K562 (cell line): ENCODE measurements at regions not wholly inside any gene's neighbourhood (a gene's known extent, or its start where the extent isn't known, plus 50 kb on each side); places are given as distances from the start of the nearest gene placed in this dataset.
A peak's percentile ranks its signal among the peaks of the same experiment; 100 is the strongest.

ENCODE experiments used
- ATAC-seq: fragments of 200-7000 bp; cut with Tn5 transposase; 3 replicates; pipeline ENCODE4 v1.9.1; 2020; ENCODE audit warnings: moderate library complexity
- BruUV-seq: library from RNA; stranded (reverse); fragments of 400-500 nt; replicated peaks from 2 replicates; lab custom pipeline; 2021; lab: Mats Ljungman, UMichigan
- CTCF ChIA-PET: fragments of 300-600 bp; formaldehyde crosslinking; extraction: SDS; loops from one replicate; lab custom pipeline; 2021; ENCODE audit warnings: low intra/inter-chr PET ratio; lab: Yijun Ruan, JAX
- POLR2A ChIA-PET: fragments of 300-600, 350-650 bp; sonication (Branson Sonifier 250); formaldehyde crosslinking; extraction: SDS; loops from one replicate; lab custom pipeline; 2021; ENCODE audit warnings: antibody characterized with exemption, inconsistent platforms; lab: Yijun Ruan, JAX
- DNase-seq, 4 experiments: peaks; one replicate each; pipeline versions ENCODE4 v3.0.0 to v3.0.0-alpha.2; 2011 to 2018; ENCODE audit warnings: low spot score in 3 of 4, mixed read lengths in 3 of 4; ENCODE audit errors: extremely low read depth in 1 of 4
- FAIRE-seq: peaks from 2 replicates; lab custom pipeline; 2011; peaks lifted over from hg19 to GRCh38; lab: Jason Lieb, UNC
- H2AFZ ChIP-seq: 2 replicates; pipeline ENCODE4 v1.6.0; 2011; ENCODE audit warnings: low read depth, low read length, control low read depth, inconsistent platforms
- H3K27ac ChIP-seq: fragments of 200-600 bp; 3 replicates; pipeline ENCODE4 v1.8.0; 2011; ENCODE audit warnings: low read depth, mild to moderate bottlenecking, control low read depth, inconsistent platforms, low read length, moderate library complexity, mixed read lengths; ENCODE audit errors: extremely low read depth
- H3K27me3 ChIP-seq, 2 experiments: fragments of 300-600 bp in 1 of 2; 2 replicates in 1 of 2; 3 replicates in 1 of 2; pipeline versions ENCODE4 v1.6.0 to v1.8.0; 2011; ENCODE audit warnings: inconsistent platforms in 2 of 2, low read length in 2 of 2, mild to moderate bottlenecking in 1 of 2, mixed read lengths in 1 of 2, moderate library complexity in 1 of 2; ENCODE audit not compliant: control insufficient read depth in 2 of 2, insufficient read depth in 2 of 2
- H3K36me3 ChIP-seq: fragments of 300-600 bp; 3 replicates; pipeline ENCODE4 v1.8.0; 2011; ENCODE audit warnings: mild to moderate bottlenecking, low read length, inconsistent platforms; ENCODE audit not compliant: control insufficient read depth, insufficient read depth
- H3K4me1 ChIP-seq, 2 experiments: fragments of 200-600 bp in 1 of 2; replicated peaks in 1 of 2; 2 replicates in 1 of 2; 3 replicates in 1 of 2; pipeline versions ENCODE4 v1.5.1 to v1.8.0; 2011; ENCODE audit warnings: inconsistent platforms in 2 of 2, low read length in 2 of 2, mild to moderate bottlenecking in 1 of 2, mixed read lengths in 1 of 2, moderate library complexity in 1 of 2; ENCODE audit not compliant: control insufficient read depth in 2 of 2, insufficient read depth in 2 of 2
- H3K4me2 ChIP-seq: 2 replicates; pipeline ENCODE4 v1.6.1; 2011; ENCODE audit warnings: low read length, control low read depth, inconsistent platforms, mixed read lengths; ENCODE audit not compliant: insufficient read depth
- H3K4me3 ChIP-seq: fragments of 200-600 bp; sonication (generic), shearing (Covaris generic); 2 replicates; pipeline ENCODE4 v1.5.1; 2016; ENCODE audit warnings: control low read depth, inconsistent platforms
- H3K79me2 ChIP-seq: fragments of 200-600 bp; 3 replicates; pipeline ENCODE4 v1.8.0; 2011; ENCODE audit warnings: low read length, inconsistent platforms; ENCODE audit not compliant: control insufficient read depth, insufficient read depth
- H3K9ac ChIP-seq, 2 experiments: 2 replicates each; pipeline versions ENCODE4 v1.6.0 to v1.6.1; 2011; ENCODE audit warnings: low read depth in 2 of 2, low read length in 2 of 2, control low read depth in 1 of 2, inconsistent platforms in 1 of 2, mild to moderate bottlenecking in 1 of 2, mixed read lengths in 1 of 2; ENCODE audit not compliant: insufficient read depth in 1 of 2
- H3K9me1 ChIP-seq: one replicate; pipeline ENCODE4 v1.6.0; 2011; ENCODE audit warnings: inconsistent platforms, mild to moderate bottlenecking, low read length, moderate library complexity; ENCODE audit not compliant: control insufficient read depth, insufficient read depth
- H3K9me3 ChIP-seq: replicated peaks from 2 replicates; pipeline ENCODE4 v1.5.1; 2011; ENCODE audit warnings: low read depth, low read length, inconsistent platforms; ENCODE audit not compliant: control insufficient read depth, insufficient read depth
- H4K20me1 ChIP-seq: replicated peaks from 2 replicates; pipeline ENCODE4 v1.6.1; 2011; ENCODE audit warnings: low read length, inconsistent platforms, mixed read lengths; ENCODE audit not compliant: control insufficient read depth, insufficient read depth
- CBX3 ChIP-seq, 2 experiments: IDR thresholded peaks; 1 replicate in 1 of 2; 2 replicates in 1 of 2; pipeline ENCODE4 v1.6.1; 2012; ENCODE audit warnings: inconsistent platforms in 2 of 2, low read length in 2 of 2, borderline replicate concordance in 1 of 2, control low read depth in 1 of 2
- CEBPB ChIP-seq: fragments of 450-650 bp; IDR thresholded peaks from 2 replicates; pipeline ENCODE4 v1.6.1; 2016; ENCODE audit warnings: missing genetic modification characterization, missing compliant biosample characterization
- CEBPG ChIP-seq, 3 experiments: fragments of 200-800 bp in 1 of 3; sonication (Bioruptor generic) in 1 of 3; sonication (generic) in 1 of 3; formaldehyde crosslinking in 1 of 3; IDR thresholded peaks in 2 of 3; conservative IDR thresholded peaks in 1 of 3; 2 replicates each; pipeline versions ENCODE4 v1.6.1 to v1.8.0; 2016 to 2022; ENCODE audit warnings: missing compliant biosample characterization in 2 of 3, missing genetic modification characterization in 2 of 3, mild to moderate bottlenecking in 1 of 3, missing genetic modification reagents in 1 of 3
- CREB1 ChIP-seq, 2 experiments: sonication (generic) in 1 of 2; formaldehyde crosslinking in 1 of 2; IDR thresholded peaks; 2 replicates each; pipeline versions ENCODE4 v1.6.1 to v1.8.0; 2012 to 2022; ENCODE audit warnings: inconsistent platforms in 1 of 2, mild to moderate bottlenecking in 1 of 2, missing genetic modification reagents in 1 of 2, moderate library complexity in 1 of 2
- EZH2 ChIP-seq: IDR thresholded peaks from 2 replicates; pipeline ENCODE4 v1.6.1; 2012; ENCODE audit warnings: low read depth, mild to moderate bottlenecking, inconsistent platforms, low read length, borderline replicate concordance
- KAT8 ChIP-seq: fragments of 450-650 bp; IDR thresholded peaks from 2 replicates; pipeline ENCODE4 v1.6.1; 2016; ENCODE audit warnings: low read depth, mild to moderate bottlenecking
- KHSRP ChIP-seq: fragments of 450-650 bp; IDR thresholded peaks from 2 replicates; pipeline ENCODE4 v1.6.1; 2017
- MNT ChIP-seq, 2 experiments: fragments of 450-650 bp; conservative IDR thresholded peaks; 2 replicates each; pipeline ENCODE4 v1.6.1; 2017; ENCODE audit warnings: mild to moderate bottlenecking in 2 of 2, moderate library complexity in 2 of 2
- NCOA2 ChIP-seq, 2 experiments: fragments of 450-650 bp; IDR thresholded peaks; 2 replicates each; pipeline ENCODE4 v1.6.1; 2018; ENCODE audit warnings: mild to moderate bottlenecking in 2 of 2, moderate library complexity in 1 of 2; ENCODE audit not compliant: partially characterized antibody in 2 of 2
- NFE2 ChIP-seq: IDR thresholded peaks from 2 replicates; pipeline ENCODE4 v1.6.1; 2014; ENCODE audit warnings: antibody characterized with exemption, low read depth
- REST ChIP-seq, 2 experiments: fragments of 450-650 bp; formaldehyde crosslinking in 1 of 2; IDR thresholded peaks; 2 replicates each; pipeline versions ENCODE4 v1.4.0 to v1.6.1; 2014 to 2020; ENCODE audit warnings: mild to moderate bottlenecking in 2 of 2, borderline replicate concordance in 1 of 2, low read depth in 1 of 2
- TAF9B ChIP-seq: fragments of 450-650 bp; IDR thresholded peaks from 2 replicates; pipeline ENCODE4 v1.6.1; 2018; ENCODE audit warnings: mild to moderate bottlenecking; ENCODE audit not compliant: partially characterized antibody
- WHSC1 ChIP-seq: IDR thresholded peaks from one replicate; pipeline ENCODE4 v1.6.1; 2012; ENCODE audit warnings: low read length, control low read depth, inconsistent platforms
- ZNF584 ChIP-seq: fragments of 200-800 bp; sonication (Bioruptor generic); IDR thresholded peaks from 2 replicates; pipeline ENCODE4 v1.6.1; 2016; ENCODE audit warnings: low read depth, mild to moderate bottlenecking, missing genetic modification characterization, missing compliant biosample characterization
- WGBS: fragments of 100-300 bp; shearing (Covaris generic); methylation state at CpG from one replicate; pipeline ENCODE4 v1.1.6; 2016; ENCODE audit warnings: low coverage, mixed read lengths; ENCODE audit not compliant: insufficient coverage; ENCODE audit errors: missing lambda C conversion rate; 5-methylcytosine and 5-hydroxymethylcytosine counted together
- in situ Hi-C: fragments of 300-500 bp; cut with MboI; formaldehyde crosslinking; loops from 4 replicates; pipeline ENCODE4 v1.15.0; 2018; ENCODE audit warnings: inconsistent platforms, mixed read lengths
- intact Hi-C: fragments of 100-400 bp; cut with micrococcal nuclease; formaldehyde crosslinking; loops from 2 replicates; pipeline ENCODE4 v1.14.2; 2022

GRCh38 chr3:181793006-181793405, 81.3 kb downstream of the SOX2 start:
- Histone ChIP-seq H3K4me1 (no peaks in the 10 kb centered on the region), H3K4me2 (no peak overlapping the region), H3K79me2 (no peaks in the 10 kb centered on the region), H4K20me1 (no peaks in the 10 kb centered on the region), H3K9ac (no peak overlapping the region), H2AFZ (no peak overlapping the region), H3K9me3 (no peaks in the 10 kb centered on the region), H3K27ac (no peak overlapping the region), H3K4me3 (no peak overlapping the region), H3K36me3 (no peaks in the 10 kb centered on the region), H3K27me3 (no peaks in the 10 kb centered on the region), H3K9me1 (no peaks in the 10 kb centered on the region)
- FAIRE-seq (no peak), ATAC-seq (no peak), DNase-seq (no peak)
- ChIA-PET POLR2A (no interaction called here), CTCF (no interaction called here)
- no TSS peak for BruUV-seq
- TF ChIP-seq EZH2 (no peak), TAF9B (no peak), CEBPG (CRISPR knock-in tag; IDR thresholded peaks at IDR 0.05) (no peak), CEBPG (tag; conservative IDR thresholded peaks at IDR 0.05 in 1 of 2, IDR thresholded peaks at IDR 0.05 in 1 of 2) (peak; percentile 29 to 84; a peak in 2 of 4 replicates), REST (IDR thresholded peaks at IDR 0.05; ENCODE audit: borderline replicate concordance) (no peak), REST (CRISPR knock-in tag; IDR thresholded peaks at IDR 0.05; ENCODE audit: low read depth) (no peak), CEBPB (tag) (peak; percentile 76), CBX3 (IDR thresholded peaks at IDR 0.05; ENCODE audit: borderline replicate concordance in 1 of 2, low read length in 2 of 2) (no peak), CREB1 (IDR thresholded peaks at IDR 0.05) (no peak), CREB1 (CRISPR knock-in tag; IDR thresholded peaks at IDR 0.05) (no peak), MNT (conservative IDR thresholded peaks at IDR 0.05) (no peak), WHSC1 (no peak), ZNF584 (no peak), NCOA2 (IDR thresholded peaks at IDR 0.05; ENCODE audit: partially characterized antibody in 2 of 2) (no peak), NFE2 (no peak), KAT8 (no peak), KHSRP (no peak)
- in situ Hi-C loops (no loop called here), intact Hi-C loops (no loop called here)
- 0% methylated on average over 7 of the region's 7 CpGs for WGBS
